ENCODE measurements at regions not wholly inside any gene's neighbourhood (a gene's known extent, or its start where the extent isn't known, plus 50 kb on each side); places are given as distances from the start of the nearest gene placed in this dataset.

DNA sequence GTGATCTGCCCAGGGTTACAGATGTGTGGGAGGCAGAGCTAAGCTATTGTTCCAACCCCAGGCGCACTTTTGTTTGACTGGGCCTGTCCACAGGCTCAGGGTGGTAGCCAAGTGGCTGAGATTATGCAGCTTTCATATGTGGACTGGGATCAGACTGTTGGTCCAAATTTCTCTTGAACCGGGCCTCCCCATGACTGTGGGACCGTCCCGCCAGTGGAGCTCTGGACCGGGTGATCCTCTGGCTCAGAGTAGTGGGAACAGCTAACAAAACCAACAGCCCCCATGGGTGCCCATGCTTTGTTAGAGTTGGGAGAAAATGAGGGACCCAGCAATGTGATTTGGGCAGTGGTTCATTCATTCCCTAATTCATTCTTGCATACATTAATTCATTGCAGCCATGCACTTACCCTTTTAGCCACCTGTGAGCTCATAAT is 86.8 kb upstream of the HS6ST1 start:
- ChIA-PET POLR2A (no interaction called here), CTCF (no interaction called here)
- TF ChIP-seq, protein P1, sequence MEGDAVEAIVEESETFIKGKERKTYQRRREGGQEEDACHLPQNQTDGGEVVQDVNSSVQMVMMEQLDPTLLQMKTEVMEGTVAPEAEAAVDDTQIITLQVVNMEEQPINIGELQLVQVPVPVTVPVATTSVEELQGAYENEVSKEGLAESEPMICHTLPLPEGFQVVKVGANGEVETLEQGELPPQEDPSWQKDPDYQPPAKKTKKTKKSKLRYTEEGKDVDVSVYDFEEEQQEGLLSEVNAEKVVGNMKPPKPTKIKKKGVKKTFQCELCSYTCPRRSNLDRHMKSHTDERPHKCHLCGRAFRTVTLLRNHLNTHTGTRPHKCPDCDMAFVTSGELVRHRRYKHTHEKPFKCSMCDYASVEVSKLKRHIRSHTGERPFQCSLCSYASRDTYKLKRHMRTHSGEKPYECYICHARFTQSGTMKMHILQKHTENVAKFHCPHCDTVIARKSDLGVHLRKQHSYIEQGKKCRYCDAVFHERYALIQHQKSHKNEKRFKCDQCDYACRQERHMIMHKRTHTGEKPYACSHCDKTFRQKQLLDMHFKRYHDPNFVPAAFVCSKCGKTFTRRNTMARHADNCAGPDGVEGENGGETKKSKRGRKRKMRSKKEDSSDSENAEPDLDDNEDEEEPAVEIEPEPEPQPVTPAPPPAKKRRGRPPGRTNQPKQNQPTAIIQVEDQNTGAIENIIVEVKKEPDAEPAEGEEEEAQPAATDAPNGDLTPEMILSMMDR (IDR thresholded peaks at IDR 0.05; ENCODE audit: insufficient read depth, low read length, missing control alignments), result no peak
- DNase-seq (ENCODE audit: low read depth, low spot score), result no peak
- H3K4me3 ChIP-seq (ENCODE audit: low read depth, low read length), result no peak overlapping the region

GRCh38 chr2:128405981-128406613 is 87.4 kb upstream of the HS6ST1 start:
- TF ChIP-seq, protein P1 (IDR thresholded peaks at IDR 0.05; ENCODE audit: insufficient read depth, low read length, missing control alignments), result no peak
- no peak for DNase-seq (ENCODE audit: low read depth, low spot score)
- no peak overlapping the region for H3K4me3 ChIP-seq (ENCODE audit: low read depth, low read length)
- ChIA-PET POLR2A (no interaction called here), CTCF (no interaction called here)

GRCh38 chr2:128406736-128407554 is 88.3 kb upstream of the HS6ST1 start:
- H3K4me3 ChIP-seq (ENCODE audit: low read depth, low read length), result no peak overlapping the region
- CTCF ChIA-PET, result no interaction called here
- POLR2A ChIA-PET, result no interaction called here
- DNase-seq (ENCODE audit: low read depth, low spot score), result no peak
- TF ChIP-seq, protein P1 (IDR thresholded peaks at IDR 0.05; ENCODE audit: insufficient read depth, low read length, missing control alignments), result no peak

GRCh38 chr2:128408349-128409305 is 90.0 kb upstream of the HS6ST1 start:
- ChIA-PET CTCF (interaction anchor here (1.6 kb wide), 1 partner anchor 12 kb away, joined by 5 read pairs; no protein-coding TSS in a partner anchor), POLR2A (interaction anchor here (0.5 to 1.3 kb wide), 2 partner anchors 60 to 107 kb away, joined by 3 read pairs; no protein-coding TSS in a partner anchor)
- H3K4me3 ChIP-seq (ENCODE audit: low read depth, low read length), result no peak overlapping the region
- TF ChIP-seq, protein P1 (IDR thresholded peaks at IDR 0.05; ENCODE audit: insufficient read depth, low read length, missing control alignments), result no peak
- no peak for DNase-seq (ENCODE audit: low read depth, low spot score)

- POLR2A ChIA-PET, result interaction anchor here (1.3 kb wide), 1 partner anchor 108 kb away, joined by 3 read pairs; no protein-coding TSS in a partner anchor
- no peak overlapping the region for H3K4me3 ChIP-seq (ENCODE audit: low read depth, low read length)
- TF ChIP-seq, protein P1 (IDR thresholded peaks at IDR 0.05; ENCODE audit: insufficient read depth, low read length, missing control alignments), result no peak
- DNase-seq (ENCODE audit: low read depth, low spot score), result no peak
- CTCF ChIA-PET, result interaction anchor here (1.6 kb wide), 1 partner anchor 11 kb away, joined by 5 read pairs; no protein-coding TSS in a partner anchor
These were observed 90.8 kb upstream of the HS6ST1 start for GRCh38 chr2:128409326-128410034.

Data from AG04449 (cell line).